ENCODE measurements at regions not wholly inside any gene's neighbourhood (a gene's known extent, or its start where the extent isn't known, plus 50 kb on each side); places are given as distances from the start of the nearest gene placed in this dataset.
"Not testable (repeated sequence)": the region's sequence is repeated elsewhere in the genome, so short reads cannot be mapped to it uniquely, and the experiment has no call there.

DNA sequence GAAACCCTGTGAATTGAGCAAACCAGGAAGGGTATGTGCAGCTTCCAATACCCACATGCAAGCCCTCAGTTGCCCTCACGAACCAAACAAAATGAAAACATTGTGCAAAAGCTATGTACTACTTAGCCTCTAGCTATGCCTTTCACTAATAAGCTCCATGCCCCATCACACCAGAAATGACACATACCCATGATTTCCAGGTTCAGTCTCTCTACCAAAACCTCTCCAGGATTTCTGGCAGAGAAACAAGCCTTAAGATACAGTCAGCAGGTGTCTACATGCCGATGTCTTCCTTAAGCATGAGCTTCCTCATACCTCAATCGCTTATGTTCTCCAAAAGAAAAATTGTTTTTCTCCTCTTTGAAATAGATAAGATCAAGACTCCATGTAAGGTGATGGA lies 527.8 kb upstream of the AUTS2 start:
- no peaks in the 10 kb centered on the region for H4K20me1 ChIP-seq (ENCODE audit: insufficient read depth, low read length)
- no peak overlapping the region for H3K27ac ChIP-seq (ENCODE audit: low read depth, low read length)
- no peaks in the 10 kb centered on the region for H3K36me3 ChIP-seq (ENCODE audit: insufficient read depth, low read length)

GRCh38 chr7:69076566-69076965 lies 521.7 kb upstream of the AUTS2 start:
- H3K79me2 ChIP-seq (ENCODE audit: insufficient read depth, low read length) = no peaks in the 10 kb centered on the region
- H3K4me3 ChIP-seq (ENCODE audit: insufficient read depth, low read length) = no peak overlapping the region
- no peak for DNase-seq (ENCODE audit: insufficient read length, low spot score, missing footprints)
- H4K20me1 ChIP-seq (ENCODE audit: insufficient read depth, low read length) = no peaks in the 10 kb centered on the region
- no peak for TF ChIP-seq CTCF (IDR thresholded peaks at IDR 0.05; ENCODE audit: extremely low read depth, low read depth, low read length)
- H3K4me2 ChIP-seq (ENCODE audit: insufficient read depth, low read length) = no peak overlapping the region
- no peaks in the 10 kb centered on the region for H3K4me1 ChIP-seq (ENCODE audit: insufficient read depth, low read length)
- H2AFZ ChIP-seq (ENCODE audit: low read length) = no peak overlapping the region
- H3K27me3 ChIP-seq (ENCODE audit: insufficient read depth, low read length) = no peaks in the 10 kb centered on the region
- H3K27ac ChIP-seq (ENCODE audit: low read depth, low read length) = no peak overlapping the region
- H3K9me3 ChIP-seq (ENCODE audit: low read depth, low read length) = no peaks in the 10 kb centered on the region
- H3K36me3 ChIP-seq (ENCODE audit: insufficient read depth, low read length) = no peaks in the 10 kb centered on the region

More for the DNA sequence above, 527.8 kb upstream of the AUTS2 start:
- no peaks in the 10 kb centered on the region for H3K9me3 ChIP-seq (ENCODE audit: low read depth, low read length)
- H3K4me1 ChIP-seq (ENCODE audit: insufficient read depth, low read length) = no peaks in the 10 kb centered on the region
- no peak for DNase-seq (ENCODE audit: insufficient read length, low spot score, missing footprints)
- H3K4me3 ChIP-seq (ENCODE audit: insufficient read depth, low read length) = no peak overlapping the region
- no peak overlapping the region for H2AFZ ChIP-seq (ENCODE audit: low read length)
- no peaks in the 10 kb centered on the region for H3K79me2 ChIP-seq (ENCODE audit: insufficient read depth, low read length)
- TF ChIP-seq CTCF (IDR thresholded peaks at IDR 0.05; ENCODE audit: extremely low read depth, low read depth, low read length) = no peak
- no peak overlapping the region for H3K4me2 ChIP-seq (ENCODE audit: insufficient read depth, low read length)
- H3K27me3 ChIP-seq (ENCODE audit: insufficient read depth, low read length) = no peaks in the 10 kb centered on the region

- Histone ChIP-seq H3K4me2 (ENCODE audit: insufficient read depth, low read length) (no peak overlapping the region), H3K27me3 (ENCODE audit: insufficient read depth, low read length) (no peaks in the 10 kb centered on the region), H3K79me2 (ENCODE audit: insufficient read depth, low read length) (no peaks in the 10 kb centered on the region), H2AFZ (ENCODE audit: low read length) (no peak overlapping the region), H3K4me3 (ENCODE audit: insufficient read depth, low read length) (no peak overlapping the region), H4K20me1 (ENCODE audit: insufficient read depth, low read length) (no peaks in the 10 kb centered on the region), H3K36me3 (ENCODE audit: insufficient read depth, low read length) (no peaks in the 10 kb centered on the region), H3K4me1 (ENCODE audit: insufficient read depth, low read length) (no peaks in the 10 kb centered on the region), H3K27ac (ENCODE audit: low read depth, low read length) (no peak overlapping the region), H3K9me3 (ENCODE audit: low read depth, low read length) (no peaks in the 10 kb centered on the region)
- no peak for DNase-seq (ENCODE audit: insufficient read length, low spot score, missing footprints)
- TF ChIP-seq CTCF (IDR thresholded peaks at IDR 0.05; ENCODE audit: extremely low read depth, low read depth, low read length) = no peak
These were observed 519.1 kb upstream of the AUTS2 start for GRCh38 chr7:69078997-69079769.

- H3K27ac ChIP-seq (ENCODE audit: low read depth, low read length); H3K4me1 ChIP-seq (ENCODE audit: insufficient read depth, low read length); H3K79me2 ChIP-seq (ENCODE audit: insufficient read depth, low read length); H3K27me3 ChIP-seq (ENCODE audit: insufficient read depth, low read length); H3K4me3 ChIP-seq (ENCODE audit: insufficient read depth, low read length); H2AFZ ChIP-seq (ENCODE audit: low read length); H3K9me3 ChIP-seq (ENCODE audit: low read depth, low read length); H3K4me2 ChIP-seq (ENCODE audit: insufficient read depth, low read length); DNase-seq (ENCODE audit: insufficient read length, low spot score, missing footprints); H3K36me3 ChIP-seq (ENCODE audit: insufficient read depth, low read length); H4K20me1 ChIP-seq (ENCODE audit: insufficient read depth, low read length): not testable (repeated sequence)
These were observed 511.0 kb upstream of the AUTS2 start for GRCh38 chr7:69087281-69087680.

Data from osteoblast (primary cell).